GM21515 (cell line): ENCODE measurements at regions not wholly inside any gene's neighbourhood (a gene's known extent, or its start where the extent isn't known, plus 50 kb on each side); places are given as distances from the start of the nearest gene placed in this dataset.
"Not testable (repeated sequence)": the region's sequence is repeated elsewhere in the genome, so short reads cannot be mapped to it uniquely, and the experiment has no call there.

Experiments
- ATAC-seq: cut with Tn5 transposase; IDR thresholded peaks from one replicate; pipeline ENCODE4 v1.9.1; 2021; ENCODE audit not compliant: unreplicated experiment

DNA sequence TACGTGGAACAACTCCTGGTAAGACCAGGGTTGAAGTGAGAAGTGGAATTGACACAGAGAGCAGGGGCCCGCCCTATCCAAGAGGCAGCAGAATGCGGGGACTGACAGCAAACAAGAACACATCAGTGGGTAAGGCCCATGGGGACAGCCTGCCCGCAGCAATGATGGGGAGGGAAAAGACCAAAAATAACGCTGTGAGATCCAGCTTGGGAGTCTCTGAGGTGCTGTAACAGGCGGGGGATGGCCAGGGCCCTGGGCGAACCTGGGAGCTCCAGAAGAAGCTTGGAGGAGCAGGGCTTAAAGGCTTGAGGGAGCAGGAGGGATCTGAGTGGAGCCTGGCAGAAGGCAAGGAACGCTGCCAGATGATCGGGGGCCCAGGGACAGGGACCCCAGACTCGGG, 173.4 kb downstream of the TMEM200C start:
- ATAC-seq: no peak

DNA sequence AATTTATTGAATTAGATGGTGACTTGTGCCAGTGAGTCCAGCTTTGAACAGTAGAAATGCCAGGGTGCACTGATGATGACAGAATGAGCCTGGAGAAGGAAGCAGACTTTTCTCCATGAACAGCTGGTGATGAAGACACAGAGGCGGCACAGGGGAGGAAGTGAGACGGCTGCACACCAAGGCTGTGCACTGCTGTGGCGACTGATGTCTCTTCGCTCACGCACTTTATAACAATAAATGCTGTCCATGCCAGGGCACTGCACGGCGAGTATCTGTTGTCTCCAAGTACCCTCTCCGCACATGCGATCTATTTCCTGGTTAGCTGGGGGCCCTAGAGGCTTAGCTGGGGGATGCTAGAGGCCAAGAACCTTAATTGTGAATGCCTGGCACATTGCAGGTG, 175.2 kb downstream of the TMEM200C start:
- ATAC-seq: no peak

DNA sequence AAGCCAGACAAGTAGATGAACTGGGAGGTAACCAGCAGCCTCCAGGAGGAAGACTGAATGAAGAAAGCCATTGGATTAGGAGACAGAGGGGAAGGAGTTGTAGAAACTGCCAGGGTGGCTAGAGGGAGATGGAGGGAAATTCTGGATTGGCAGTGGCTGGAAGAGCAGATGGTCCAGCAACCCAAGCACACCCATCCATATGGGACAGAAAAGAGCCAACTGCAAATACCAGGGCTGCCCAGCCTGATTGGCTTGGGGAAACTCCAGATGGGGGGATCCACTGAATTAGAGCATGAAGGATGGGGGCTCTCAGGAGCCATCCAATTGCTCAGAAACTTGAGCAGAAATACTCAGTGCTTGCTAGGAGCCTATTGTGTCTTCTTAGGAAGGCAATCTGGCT, 173.5 kb upstream of the EPB41L3 start:
- no peak for ATAC-seq

DNA sequence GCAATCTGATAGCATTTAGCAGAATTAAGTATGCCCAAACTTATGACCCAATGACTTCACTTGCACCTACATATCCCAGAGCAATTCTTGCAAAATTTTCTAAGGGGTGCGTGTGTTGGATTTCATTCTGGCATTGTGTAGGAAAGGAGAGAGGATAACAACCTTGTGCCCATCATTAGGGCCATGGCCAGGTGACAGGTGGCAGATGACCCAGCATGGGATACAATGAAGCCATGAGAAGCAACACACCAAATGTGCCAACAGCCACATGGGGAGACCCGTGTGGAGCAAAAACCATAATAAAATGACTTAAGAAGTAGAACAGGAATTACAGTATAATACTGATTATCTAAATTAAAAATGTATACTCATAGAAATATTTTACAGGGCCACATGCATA, 166.9 kb upstream of the EPB41L3 start:
- ATAC-seq: no peak

DNA sequence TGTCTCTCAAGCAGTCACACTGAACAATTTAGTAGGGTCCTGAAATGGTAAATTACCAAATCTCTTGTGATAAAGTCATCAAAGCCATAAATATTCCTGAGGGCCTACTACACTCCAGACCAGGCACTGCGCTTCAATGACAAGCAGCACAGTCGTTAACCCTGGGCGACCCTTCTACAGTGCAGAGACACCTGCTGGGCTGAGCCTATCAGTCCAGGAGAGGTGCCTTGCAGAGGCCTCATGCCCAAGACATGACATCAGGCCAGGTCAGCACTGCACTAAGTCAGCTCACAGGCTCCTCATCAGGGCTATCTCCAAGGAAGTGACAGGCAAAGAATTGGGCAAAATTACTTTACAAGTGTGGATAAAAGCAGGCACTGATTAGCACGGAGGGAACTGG, 166.4 kb upstream of the EPB41L3 start:
- no peak for ATAC-seq

DNA sequence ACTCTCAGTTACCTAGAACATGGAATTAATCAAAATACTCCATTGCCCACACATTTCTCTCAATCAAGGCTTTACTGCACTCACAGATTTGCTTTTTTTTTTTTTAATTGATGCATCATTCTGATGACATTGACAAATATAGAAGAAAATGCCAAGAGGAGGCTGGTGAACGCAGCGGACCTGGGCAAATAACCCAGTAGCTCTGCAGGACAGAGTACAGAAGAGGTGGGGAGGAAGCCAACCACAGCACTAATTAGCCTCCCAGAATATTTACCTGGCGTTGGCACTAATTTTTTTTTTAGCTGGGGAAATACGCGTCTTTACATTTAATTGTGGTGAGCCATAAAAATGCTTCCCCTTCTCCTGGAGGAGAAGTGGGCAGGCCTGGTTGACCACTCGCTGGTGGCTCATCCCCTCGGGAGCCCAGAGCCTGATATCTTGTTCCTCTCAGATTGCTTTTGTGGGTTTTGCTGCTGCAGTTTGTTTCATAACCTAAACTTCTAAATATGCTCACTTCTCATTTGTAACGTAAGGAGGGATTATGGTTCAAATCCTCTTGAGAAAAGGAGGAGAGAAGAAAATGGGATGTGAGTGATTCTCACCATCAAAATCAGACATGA, 165.8 kb upstream of the EPB41L3 start:
- ATAC-seq: no peak

DNA sequence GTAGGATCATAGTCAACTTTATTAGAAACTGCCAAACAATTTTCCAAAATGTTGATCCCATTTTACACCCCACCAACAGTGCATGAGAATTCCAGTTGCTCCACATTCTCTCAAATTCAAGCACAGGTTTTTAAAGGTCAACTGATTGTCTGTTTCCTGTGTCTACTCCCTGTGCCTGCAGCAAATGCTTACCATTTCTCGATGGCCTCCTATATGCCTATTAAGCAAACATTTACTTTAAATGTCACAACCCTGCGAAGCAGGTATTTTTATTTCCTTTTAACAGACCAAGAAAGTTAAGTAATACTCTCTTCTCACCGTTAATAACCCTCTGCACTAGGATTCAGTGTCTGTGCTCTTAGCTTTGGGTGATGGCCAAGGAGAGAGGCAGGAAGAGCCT, 163.8 kb upstream of the EPB41L3 start:
- ATAC-seq: no peak

DNA sequence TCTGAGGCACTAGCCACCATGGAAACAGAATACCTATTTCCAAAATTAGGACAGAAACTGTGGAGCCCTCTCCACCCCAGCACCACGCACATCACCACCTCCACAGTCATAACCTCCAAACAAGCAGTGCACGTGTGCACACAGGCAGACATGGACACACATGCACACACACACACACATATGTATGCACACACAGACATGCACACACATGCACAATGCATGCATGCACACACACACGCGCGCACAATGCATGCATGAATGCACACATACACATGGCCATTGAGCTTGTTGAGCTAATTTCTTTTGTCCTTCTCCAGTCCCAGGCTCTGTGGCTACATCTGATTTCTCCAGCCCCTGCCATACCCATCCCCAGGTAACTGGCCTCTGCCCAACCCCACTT, 161.6 kb upstream of the EPB41L3 start:
- ATAC-seq: no peak

DNA sequence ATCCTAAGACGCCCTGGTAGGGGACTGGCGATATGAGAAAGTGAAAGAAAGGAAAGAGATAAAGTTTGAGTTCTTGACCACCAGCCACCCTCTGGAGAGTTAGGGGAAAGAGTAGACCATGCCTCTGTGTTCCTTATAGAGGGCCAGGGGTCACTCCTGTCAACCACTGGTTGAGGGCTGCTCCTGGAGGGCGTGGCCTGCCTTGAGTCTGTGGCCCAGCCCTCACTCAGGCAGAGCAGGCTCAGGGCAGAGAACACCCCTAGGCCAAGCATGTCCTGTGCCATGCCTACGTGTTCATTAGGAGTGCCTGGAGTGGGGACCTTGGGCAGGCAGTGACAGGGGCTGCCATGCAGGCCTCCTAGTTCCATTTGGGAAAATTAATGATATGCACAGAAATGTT, 161.1 kb upstream of the EPB41L3 start:
- no peak for ATAC-seq

DNA sequence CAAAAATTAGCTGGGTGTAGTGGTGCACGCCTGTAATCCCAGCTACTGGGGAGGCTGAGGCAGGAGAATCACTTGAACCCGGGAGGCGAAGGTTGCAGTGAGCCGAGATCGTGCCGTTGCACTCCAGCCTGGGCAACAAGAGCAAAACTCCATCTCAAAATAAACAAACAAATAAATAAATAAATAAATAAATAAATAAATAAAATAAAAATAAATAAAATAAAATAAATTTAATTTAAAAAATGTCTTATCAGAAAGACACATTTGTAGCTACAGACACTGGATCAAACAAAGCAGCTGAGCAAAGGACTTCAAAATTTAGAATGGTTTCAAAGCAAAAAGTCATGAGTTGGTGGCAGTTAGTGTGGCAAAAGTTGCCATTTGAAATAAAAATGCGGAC, 158.2 kb upstream of the EPB41L3 start:
- not testable (repeated sequence) for ATAC-seq

DNA sequence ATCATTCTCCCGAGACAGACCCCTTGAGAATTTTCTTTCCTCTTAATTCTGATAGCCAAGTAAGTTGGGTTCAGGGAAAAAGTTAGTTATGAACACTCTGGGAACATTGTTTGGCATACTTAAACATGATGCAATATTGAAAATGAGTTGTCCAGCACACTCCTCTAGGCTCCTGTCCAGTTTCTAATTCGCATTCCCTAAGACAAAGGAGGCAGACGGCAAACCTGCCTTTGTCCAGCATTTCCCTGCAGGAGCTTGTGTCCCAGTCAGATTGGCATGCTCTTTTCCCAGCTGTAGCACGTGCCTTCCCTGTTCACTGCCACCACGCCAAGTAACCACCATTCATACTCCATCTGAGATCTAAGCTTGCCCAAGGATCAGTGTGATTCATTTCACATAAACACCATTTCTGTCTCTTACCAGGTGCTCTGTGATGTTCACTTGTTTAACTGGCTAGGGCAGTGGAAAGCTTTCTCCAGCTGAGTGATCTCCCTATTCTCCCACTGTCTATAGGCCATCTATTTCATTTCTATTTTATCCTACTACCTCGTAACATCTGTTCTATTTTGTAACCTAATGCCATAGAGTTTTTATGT, 150.0 kb upstream of the EPB41L3 start:
- ATAC-seq: no peak

DNA sequence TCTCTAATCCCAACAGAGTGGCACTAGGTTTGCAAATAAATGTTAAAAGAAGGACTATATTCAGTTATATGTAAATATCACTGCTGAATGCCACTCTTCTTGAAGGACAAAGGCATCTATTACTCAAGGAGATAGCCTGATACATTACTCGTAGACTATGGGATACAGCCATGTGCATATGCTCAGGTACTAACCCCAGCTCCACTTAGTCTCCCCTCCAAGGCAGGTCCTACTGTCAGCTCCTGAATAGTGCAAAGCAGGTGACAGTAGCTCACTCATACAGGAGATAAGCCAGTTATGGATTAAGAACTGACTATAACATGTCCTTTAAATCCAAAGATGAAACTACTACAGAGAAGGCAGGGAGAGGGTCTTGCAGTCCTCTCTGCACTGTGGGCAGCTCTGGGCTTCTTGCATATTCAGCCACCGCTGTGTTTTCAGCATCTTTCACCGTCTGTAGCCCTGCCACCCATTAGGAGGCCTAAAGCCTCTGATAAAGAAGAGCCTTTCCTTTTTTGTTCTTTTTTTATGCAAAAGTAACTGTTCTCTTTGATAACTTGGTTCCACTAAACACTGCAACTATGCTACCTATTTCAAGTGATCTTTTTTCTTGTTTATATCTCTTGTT, 135.1 kb upstream of the EPB41L3 start:
- ATAC-seq: no peak

DNA sequence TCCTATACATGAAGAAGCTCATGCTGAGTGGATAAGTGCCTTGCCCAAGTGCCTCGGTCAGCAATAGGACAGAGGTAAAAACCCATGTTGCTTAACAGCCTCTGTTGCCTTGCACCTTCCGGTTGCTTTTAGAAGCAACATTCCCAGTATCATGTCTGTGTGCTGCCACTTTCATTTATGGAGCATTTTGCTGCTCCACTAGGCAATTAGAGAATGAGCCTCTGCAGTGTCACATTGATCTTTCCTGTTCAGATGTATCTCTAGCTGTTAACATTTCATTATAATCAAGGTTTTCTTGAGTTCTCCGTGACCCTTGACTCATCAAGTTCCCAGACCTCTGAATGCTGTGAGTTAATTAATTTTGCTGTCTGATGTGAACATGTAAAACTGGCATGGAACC, 134.5 kb upstream of the EPB41L3 start:
- no peak for ATAC-seq

DNA sequence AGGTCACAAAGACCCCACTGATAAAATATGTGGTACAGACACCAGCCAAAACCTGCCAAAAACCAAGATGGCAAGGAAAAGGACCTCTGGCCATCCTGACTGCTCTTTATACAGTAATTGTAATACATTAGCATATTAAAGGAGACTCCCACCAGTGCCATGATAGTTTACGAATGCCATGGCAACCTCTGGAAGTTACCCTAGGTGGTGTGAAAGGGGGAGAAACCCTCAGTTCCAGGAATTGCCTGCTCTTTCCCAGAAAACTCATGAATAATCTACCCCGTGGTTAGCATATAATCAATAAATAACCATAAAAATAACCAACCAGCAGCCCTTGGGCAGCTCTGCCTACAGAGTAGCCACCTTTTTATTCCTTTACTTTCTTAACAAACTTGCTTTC, 129.8 kb upstream of the EPB41L3 start:
- ATAC-seq: no peak

DNA sequence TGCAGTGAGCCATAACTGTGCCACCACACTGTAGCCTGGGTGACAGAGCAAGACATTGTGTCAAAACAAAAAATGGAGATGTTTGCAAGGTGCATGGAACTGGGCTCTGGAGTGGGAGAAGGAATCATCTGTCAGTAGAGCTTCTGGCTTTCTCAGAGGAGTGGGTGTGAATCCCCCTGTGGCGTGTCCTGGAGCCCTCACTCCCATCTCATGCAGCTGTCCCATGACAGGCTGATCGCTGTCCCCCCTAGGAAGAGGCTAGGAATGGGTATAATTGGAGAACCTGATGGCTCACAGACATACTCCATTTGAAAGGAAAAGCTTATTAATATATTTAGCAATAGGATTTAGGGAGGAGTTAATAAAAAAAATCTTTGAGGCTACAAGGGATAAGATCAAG, 125.8 kb upstream of the EPB41L3 start:
- ATAC-seq: no peak

DNA sequence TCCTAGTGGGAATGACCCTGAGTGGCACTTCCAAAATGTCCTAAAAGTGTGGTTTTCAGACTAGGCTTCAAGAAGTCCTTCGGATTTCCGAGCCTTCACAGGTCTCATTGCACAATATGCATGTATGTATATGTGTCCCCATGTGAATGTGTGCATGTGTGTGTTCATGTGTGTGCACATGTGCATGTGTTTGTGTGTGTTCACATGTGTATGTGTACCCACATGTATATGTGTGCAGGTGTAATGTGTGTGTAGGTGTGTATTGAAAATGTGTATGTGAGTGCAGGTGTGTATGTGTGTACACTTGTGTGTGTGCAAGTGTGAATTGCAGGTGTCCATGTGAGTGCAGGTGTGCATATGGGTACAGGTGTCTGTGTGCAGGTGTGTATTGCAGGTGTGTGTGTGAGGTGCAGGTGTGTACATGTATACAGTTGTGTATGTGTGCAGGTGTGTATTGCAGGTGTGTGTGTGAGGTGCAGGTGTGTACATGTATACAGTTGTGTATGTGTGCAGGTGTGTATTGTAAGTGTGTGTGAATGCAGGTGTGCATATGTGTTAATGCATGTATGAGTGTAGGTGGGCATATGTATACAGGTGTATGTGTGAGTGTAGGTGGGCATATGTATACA, 124.4 kb upstream of the EPB41L3 start:
- ATAC-seq: no peak

DNA sequence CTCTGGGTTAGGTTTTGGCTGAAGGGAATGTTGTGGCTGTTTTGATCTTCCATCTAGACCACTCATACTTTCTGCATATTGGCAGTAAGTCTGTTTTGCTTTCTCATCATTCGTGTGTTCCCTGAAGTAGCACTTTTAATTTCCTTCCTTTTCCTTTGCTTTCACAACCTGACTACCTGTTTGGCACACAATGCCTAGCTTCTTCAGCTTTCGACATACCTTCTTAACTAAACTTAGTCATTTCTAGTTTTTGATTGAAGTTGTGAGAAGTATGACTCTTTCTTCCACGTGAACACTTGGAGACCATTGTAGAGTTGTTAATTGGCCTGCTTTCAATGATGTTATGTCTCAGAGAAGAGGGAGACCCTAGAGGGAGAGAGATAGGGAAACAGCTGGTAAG, 123.6 kb upstream of the EPB41L3 start:
- no peak for ATAC-seq

DNA sequence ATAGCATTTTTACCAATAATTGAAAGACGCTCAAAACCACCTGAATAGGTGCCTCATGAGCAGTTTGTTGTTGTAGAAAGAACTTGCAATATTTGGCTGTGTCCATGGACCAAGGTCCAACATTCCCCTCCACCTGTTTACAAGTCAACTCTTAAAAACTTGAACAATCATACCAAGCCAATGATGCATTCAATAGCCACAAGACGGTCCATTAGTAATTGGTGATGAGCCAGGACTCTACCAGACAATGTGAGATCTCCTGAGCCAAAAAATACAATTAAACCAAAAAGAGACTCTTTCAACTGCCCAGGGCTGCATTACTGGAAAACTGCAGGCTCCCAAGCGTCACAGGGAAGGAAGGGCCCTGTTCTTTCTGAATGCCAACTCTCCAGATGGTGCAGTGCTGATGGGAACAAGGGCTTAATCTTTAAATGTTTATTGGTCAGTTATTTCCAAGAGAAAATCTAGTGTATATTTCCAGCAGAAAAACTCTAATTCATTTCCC, 118.8 kb upstream of the EPB41L3 start:
- ATAC-seq: no peak

DNA sequence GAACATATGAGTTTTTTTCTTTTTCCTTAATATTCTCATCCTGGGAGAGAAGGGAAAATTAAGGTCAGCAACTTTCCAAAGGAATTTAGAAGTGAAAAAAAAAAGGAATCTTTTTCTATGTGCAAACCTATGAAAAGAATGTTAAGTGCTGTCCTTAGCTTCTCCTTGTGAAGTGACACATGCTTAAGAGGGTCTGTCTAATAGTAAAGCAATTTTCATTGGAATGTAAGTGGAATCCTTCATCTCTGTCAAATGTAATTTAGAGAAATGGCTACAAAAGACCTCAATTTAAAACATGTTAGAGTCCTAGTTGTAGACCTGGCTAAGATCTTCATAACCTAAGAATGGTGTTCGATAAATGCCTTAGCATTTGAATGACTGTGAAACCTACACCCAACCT, 117.4 kb upstream of the EPB41L3 start:
- ATAC-seq: no peak

DNA sequence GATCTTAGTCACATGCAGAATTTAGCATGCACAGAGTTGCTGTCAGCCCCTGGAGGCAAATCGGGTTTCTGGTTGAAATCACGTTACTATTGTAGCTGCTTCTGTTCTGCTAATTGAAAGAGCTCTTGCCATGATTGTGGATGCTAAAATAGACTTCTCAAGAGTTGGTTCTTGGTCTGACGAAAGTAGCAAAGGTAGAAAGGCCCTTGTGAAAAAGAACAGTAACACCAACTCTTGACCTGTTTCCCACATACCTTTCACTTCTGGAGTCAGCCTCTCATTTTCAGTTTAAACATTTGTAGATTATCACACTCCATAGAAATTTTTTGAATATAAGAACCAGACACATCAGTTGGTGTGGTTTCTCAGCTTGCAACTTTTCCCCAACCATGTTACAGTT, 110.0 kb upstream of the EPB41L3 start:
- no peak for ATAC-seq

DNA sequence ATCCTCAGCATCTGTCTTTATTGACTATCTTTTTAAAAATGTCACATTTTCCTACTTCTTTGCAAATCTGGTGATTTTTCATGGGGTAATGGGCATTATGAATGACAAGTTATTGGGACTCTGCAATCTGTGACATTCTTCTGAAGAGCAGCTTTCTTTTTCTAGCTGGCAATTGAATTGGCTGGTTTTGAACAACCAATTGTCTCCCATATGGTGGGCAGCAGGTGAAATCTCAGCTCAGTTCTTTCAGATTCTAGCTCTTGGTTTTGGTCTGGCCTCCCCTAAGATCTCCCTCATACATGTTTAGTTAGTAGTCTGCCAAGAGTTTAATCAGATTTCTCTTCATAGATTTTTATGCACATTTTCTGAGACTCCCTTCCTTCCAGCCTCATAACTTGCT, 107.9 kb upstream of the EPB41L3 start:
- ATAC-seq: no peak

DNA sequence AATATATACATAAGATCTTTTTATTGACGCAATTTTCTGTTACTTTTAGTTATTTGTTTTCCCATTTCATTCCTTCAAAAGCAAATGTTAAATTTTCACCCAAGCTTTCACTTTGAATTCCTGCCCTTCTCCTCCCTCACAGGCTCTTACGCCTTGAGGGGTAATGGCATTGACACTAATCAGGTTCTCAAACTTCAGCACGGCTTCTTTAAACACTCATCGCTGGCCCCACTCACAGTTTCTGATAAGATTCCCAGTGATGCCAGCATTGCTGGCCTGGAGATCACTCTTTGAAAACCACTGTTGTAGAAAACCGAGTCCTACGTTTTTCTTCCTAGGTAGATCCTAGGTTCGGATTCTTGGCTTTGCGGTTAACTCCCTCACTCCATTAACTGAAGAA, 105.6 kb upstream of the EPB41L3 start:
- no peak for ATAC-seq
